ENCODE measurements at regions not wholly inside any gene's neighbourhood (a gene's known extent, or its start where the extent isn't known, plus 50 kb on each side); places are given as distances from the start of the nearest gene placed in this dataset.

GRCh38 chr12:97394657-97395056 is 67.9 kb upstream of the RMST start:
- H2AFZ ChIP-seq (ENCODE audit: low read depth, low read length) = no peak overlapping the region
- ChIA-PET CTCF (no interaction called here), POLR2A (no interaction called here)
- H3K9ac ChIP-seq (replicated peaks; ENCODE audit: extremely low read depth, insufficient read depth, low read length) = no peak overlapping the region
- no peaks in the 10 kb centered on the region for H3K36me3 ChIP-seq (ENCODE audit: control insufficient read depth in 2 of 2, extremely low read depth in 1 of 2, insufficient read depth in 2 of 2, low read length in 2 of 2)
- H3K27ac ChIP-seq (ENCODE audit: insufficient read depth, low read depth, low read length) = no peak overlapping the region
- H3K27me3 ChIP-seq (ENCODE audit: control insufficient read depth in 2 of 2, insufficient read depth in 2 of 2, low read length in 2 of 2) = no peaks in the 10 kb centered on the region
- no peaks in the 10 kb centered on the region for H3K9me1 ChIP-seq (replicated peaks; ENCODE audit: control insufficient read depth, extremely low read depth, insufficient read depth, low read length)
- no peak overlapping the region for H3K4me3 ChIP-seq (replicated peaks in 1 of 3; ENCODE audit: insufficient read depth in 1 of 3, low read depth in 1 of 3, low read length in 3 of 3)
- no peaks in the 10 kb centered on the region for H3K4me1 ChIP-seq (ENCODE audit: control insufficient read depth, extremely low read depth, insufficient read depth, low read length)
- no TSS peak for BruUV-seq (replicated peaks)
- H3K4me2 ChIP-seq (ENCODE audit: insufficient read depth, low read length) = no peak overlapping the region
- dilution Hi-C loops (cut with MboI; ENCODE audit: extremely low pct_ligation_motif_present, low sequenced_read_pairs) (no loop called here), intact Hi-C loops (cut with micrococcal nuclease) (no loop called here)
- no peaks in the 10 kb centered on the region for H3K79me2 ChIP-seq (ENCODE audit: control insufficient read depth, insufficient read depth, low read length)
- no peaks in the 10 kb centered on the region for H4K20me1 ChIP-seq (replicated peaks; ENCODE audit: control insufficient read depth, extremely low read depth, insufficient read depth, low read length)
- FAIRE-seq (no peak), DNase-seq (ENCODE audit: low read depth, low spot score) (no peak)
- no peaks in the 10 kb centered on the region for H3K9me3 ChIP-seq (replicated peaks; ENCODE audit: control insufficient read depth, insufficient read depth, low read length)
- TF ChIP-seq JUN (IDR thresholded peaks at IDR 0.05; ENCODE audit: borderline replicate concordance, insufficient read depth, insufficient read length, low read depth) (no peak), CTCF (IDR thresholded peaks at IDR 0.05; ENCODE audit: extremely low read depth in 1 of 2, insufficient read depth in 1 of 2, low read depth in 1 of 2, low read length in 2 of 2) (no peak), EZH2 (IDR thresholded peaks at IDR 0.05; ENCODE audit: borderline replicate concordance, low read depth, low read length, severe bottlenecking) (no peak), POLR2AphosphoS5 (IDR thresholded peaks at IDR 0.05; ENCODE audit: insufficient read depth, low read depth, low read length) (no peak), FOS (IDR thresholded peaks at IDR 0.05; ENCODE audit: borderline replicate concordance, insufficient read depth, low read length) (no peak), GATA2 (IDR thresholded peaks at IDR 0.05; ENCODE audit: insufficient read depth, insufficient read length, low read depth, low read length) (no peak), POLR2A (IDR thresholded peaks at IDR 0.05; ENCODE audit: low read depth, low read length) (no peak), MYC (IDR thresholded peaks at IDR 0.05; ENCODE audit: low read depth, low read length) (no peak), MAX (IDR thresholded peaks at IDR 0.05; ENCODE audit: insufficient read depth, insufficient read length) (no peak)
